Inferior parietal cortex (tissue), 1 donor: ENCODE measurements at regions not wholly inside any gene's neighbourhood (a gene's known extent, or its start where the extent isn't known, plus 50 kb on each side); places are given as distances from the start of the nearest gene placed in this dataset.
A peak's percentile ranks its signal among the peaks of the same experiment; 100 is the strongest.
"Not testable (repeated sequence)": the region's sequence is repeated elsewhere in the genome, so short reads cannot be mapped to it uniquely, and the experiment has no call there.

Experiments
- DNase-seq: peaks from one replicate; pipeline ENCODE4 v3.0.0-alpha.2; 2016; ENCODE audit errors: extremely low spot score

DNA sequence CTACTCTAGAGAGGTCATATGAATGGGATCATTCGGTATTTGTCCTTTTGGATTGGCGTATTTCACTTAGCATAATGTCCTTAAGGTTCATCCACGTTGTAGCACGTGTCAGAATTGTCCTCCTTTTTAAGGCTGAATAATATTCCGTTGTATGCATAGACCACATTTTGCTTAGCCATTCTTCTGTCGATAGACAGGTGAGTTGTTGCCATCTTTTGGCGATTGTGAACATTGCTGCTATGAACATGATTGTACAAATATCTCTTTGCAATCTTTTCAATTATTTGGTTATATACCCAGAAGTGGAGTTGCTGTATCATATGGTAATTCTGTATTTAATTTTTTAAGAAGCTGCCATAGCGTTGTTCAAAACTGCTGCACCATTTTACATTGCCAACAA, 52.4 kb upstream of the GOLGA8J start:
- no peak for DNase-seq

DNA sequence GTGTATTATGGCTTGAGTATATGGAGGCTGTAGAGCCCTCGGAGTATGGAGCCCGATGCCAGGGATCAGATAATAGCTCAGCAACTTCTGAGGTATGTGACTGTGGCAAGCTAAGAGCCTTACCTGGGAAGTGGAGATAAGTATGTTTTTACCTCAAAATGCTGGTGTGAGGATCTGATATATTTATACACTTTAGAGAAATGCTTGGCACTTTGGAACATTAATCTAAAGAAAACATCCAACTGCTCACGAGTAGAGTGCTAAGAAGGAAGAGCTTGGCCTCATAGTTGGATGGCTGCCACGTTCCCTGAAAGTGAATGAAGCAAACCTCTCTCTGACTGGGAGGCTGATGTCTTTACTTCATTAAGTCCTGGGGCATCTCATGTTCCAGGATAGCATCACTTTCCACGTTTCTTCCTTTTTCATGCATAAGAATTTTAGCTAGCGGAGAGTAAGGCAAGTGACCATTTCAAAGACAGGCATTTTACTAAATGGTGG, 58.9 kb upstream of the GOLGA8J start:
- no peak for DNase-seq

DNA sequence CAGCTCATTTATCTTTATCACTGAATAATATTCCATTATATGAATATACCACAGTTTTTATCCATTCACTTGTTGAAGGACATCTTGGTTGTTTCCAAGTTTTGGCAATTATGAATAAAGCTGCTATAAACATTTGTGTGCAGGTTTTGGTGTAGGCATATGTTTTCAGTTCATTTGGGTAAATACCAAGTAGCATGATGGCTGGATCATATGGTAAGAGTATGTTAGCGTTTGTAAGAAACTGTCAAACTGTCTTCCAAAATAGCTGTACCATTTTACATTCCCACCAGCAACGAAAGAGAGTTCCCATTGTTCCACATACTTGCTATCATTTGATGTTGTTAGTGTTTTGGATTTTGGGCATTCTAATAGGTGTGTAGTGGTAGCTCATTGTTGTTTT, 72.0 kb upstream of the GOLGA8J start:
- no peak for DNase-seq

DNA sequence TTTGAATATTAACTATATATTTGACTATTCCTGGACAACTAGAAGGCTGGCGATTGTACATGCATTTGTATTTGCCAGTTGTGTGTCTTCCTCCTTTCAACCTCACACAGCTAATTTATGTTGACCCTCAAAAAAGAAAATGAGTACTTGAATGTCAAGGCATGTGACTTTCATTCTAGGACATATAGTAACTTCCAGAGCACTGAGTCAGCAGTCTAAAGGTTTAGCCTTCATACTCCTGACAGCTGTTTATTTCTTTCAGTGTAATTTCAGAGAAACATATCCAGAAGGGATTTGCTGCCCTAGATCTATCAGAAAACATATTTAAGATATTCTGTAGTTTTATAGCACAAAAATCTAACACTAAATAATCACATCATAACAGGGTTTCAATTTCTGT, 74.6 kb upstream of the GOLGA8J start:
- DNase-seq, result no peak

DNA sequence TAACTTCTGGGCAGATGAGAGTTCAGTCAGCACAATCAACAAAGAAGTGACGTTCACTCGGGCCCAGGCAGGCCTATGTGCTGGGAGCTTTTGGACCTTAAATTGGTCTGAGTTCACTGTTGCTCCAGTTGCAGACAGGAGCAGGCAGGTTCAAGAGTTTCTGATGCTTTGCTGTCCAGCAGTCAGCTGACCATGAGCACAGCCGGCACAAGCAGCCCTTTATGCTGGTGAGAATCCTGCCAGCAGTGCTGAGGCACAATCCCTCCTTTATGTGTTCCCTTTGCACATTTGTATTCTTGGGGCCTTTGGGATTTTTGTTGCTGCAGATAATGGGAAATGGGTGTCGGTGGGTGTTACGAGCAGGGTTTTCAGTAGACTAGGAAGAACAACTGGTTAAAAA, 81.2 kb upstream of the GOLGA8J start:
- DNase-seq, result peak; percentile 88

DNA sequence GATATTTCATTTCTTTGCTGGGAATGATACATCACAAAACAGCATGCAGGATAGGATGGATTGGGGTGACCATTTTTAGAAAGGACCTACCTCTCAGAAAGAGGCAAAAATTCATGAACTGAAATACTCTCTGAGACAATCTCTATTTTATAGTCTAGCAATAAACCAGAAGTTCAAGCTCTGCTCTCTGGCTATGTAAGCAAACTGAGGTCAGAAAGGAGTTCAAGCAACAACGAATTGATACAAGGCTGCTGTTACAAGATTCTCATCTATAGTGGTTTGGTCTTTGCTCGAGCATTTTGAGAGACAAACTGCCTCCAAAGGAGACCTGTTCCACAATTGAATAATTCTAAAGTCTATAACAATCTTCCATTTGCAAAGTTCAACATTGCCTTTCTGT, 84.7 kb upstream of the GOLGA8J start:
- no peak for DNase-seq

DNA sequence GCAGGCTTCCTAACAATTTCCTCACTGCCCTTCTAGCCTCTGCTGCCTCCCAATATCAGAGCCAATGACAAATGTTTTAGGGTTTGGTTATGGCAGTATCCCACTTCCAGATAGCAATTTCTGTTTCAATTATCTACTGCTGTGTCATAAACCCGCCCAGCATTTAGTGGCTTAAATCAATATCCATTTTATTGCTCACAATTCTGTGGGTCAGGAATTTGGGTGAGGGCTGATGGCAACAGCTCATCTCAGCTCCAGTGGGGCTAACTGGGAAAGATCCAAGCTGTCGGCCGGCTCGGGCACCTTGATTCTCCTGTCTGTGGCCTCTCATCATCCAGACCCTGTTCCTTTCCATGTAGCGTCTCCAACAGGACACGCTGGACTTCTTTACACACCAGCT, 85.3 kb upstream of the GOLGA8J start:
- no peak for DNase-seq

DNA sequence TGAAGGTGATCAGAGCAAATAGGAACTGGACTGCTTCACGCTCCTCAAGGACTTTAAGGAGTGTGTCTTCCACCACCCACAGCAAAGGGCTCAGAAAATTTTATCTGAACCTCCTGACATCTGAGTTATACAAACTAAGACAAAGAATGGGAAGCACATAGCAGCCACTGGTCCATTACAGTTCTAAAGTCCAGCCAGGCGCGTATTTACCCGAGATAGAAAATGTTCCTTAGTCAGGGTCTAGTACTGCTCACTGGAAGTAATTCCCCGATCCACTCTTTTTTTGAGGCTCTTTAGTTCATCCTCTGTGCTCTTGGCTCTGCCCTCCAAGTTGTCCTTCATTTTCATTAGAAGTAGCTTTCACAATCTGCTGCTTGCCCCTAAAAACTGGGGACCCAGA, 88.5 kb upstream of the GOLGA8J start:
- DNase-seq, result no peak

DNA sequence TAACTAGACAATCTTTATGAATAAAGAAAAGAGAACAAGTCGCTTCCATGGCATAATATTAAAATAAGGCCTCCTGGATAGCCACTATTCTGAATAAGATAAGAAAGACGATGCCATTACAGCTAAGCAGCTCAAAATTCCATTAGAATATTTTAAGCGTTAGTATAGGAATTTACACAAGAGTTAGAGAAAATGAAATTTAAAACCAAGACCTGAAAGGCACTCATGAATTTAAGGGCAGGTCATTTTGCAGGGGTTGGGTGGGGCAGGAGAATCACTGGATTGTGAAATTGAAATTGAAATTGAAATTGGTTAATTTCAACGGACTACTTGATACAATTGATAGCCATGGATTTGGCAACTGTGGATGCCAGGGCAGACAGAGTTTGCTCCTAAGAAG, 91.8 kb upstream of the GOLGA8J start:
- no peak for DNase-seq

DNA sequence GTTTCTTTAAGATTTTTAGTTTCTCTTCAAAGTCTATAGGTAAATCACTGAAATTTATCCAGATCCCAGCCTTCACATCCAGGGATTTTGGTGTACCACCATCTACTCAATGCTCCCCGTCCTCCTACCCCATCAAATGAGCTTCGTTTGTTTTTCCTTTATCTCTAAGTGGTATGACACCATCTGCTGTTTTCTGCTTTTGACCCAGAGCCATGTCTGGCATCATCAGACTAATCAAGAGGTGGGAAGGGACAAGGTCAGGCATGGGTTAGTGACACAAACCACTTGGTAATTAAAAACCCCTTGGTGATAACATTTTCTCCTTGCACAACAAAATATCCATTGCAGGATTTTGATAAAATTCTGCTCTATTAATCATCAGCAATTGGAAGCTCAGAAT, 92.7 kb upstream of the GOLGA8J start:
- no peak for DNase-seq

DNA sequence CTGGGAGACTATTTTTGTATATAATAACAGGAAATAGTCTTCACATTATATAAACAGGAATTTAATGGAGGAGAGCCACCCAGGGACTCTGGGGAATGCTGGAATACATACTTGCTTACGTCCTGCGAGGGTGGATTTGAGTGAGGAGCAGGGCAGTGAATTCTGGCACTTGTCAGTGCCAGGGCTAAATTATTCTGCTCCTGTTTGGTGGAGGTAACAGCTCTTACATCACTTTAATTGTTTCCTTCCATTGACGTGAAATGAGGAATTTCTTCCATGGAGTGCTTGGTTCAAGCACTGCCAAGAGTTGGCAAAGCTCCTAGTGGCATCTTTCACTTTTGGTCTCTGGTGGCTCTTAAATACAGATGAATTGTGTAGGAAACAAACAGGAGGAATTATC, 94.1 kb upstream of the GOLGA8J start:
- no peak for DNase-seq

DNA sequence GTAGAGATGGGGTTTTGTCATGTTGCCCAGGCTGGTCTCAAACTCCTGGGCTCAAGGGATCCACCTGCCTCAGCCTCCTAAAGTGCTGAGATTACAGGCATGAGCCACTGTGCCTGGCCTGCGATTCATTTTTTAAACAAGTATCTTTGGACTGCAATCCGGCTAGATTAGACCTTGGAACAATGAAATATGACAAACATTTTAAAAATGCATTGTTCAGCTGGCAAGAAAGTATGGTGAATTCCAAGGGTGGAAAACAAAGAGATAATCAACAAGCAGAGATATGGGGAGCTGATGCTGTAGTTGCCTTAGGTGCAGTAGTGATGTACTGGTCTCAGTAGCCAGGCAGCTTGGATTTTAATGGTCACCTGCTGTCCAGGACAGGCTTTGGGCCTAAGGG, 95.8 kb upstream of the GOLGA8J start:
- no peak for DNase-seq

DNA sequence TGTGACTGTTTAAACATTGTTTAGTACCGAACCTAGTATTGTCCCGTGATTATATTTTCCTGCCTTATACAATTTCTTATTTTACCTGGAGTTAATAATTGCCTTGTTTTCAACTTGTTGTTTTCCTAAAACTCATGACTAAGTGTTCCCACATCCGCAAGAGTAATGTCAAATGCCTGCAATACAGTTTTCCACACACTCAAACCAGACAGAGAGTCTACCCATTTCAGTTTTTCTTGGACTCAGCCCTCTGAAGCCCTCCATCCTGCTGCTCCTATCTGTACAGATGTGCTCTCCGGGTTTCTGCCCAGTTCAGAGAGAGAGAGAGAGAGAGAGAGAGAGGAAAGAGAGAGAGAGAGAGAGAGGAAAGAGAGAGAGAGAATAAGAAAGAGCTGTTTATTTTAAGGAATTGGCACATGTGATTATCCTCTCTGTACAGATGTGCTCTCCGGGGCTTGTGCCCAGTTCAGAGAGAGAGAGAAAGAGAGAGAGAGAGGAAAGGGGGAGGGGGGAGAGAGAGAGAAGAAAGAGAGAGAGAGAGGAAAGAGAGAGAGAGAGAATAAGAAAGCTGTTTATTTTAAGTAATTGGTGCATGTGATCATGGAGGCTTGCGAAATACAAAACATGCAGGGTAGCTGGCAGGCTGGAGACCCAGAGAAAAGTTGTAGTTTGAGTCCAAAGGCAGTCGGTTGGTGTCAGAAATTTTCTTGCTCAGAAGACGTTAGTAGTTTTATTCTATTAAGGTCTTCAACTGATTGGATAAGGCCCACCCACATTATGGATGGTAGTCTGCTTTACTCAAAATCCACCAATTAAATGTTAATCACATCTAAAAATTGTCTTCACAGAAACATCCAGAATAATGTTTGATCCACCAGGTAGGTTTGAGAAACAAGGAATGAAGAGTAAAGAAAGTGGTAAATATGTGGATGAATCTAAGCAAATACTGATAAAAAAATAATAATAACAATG, 104.1 kb upstream of the GOLGA8J start:
- no peak for DNase-seq

DNA sequence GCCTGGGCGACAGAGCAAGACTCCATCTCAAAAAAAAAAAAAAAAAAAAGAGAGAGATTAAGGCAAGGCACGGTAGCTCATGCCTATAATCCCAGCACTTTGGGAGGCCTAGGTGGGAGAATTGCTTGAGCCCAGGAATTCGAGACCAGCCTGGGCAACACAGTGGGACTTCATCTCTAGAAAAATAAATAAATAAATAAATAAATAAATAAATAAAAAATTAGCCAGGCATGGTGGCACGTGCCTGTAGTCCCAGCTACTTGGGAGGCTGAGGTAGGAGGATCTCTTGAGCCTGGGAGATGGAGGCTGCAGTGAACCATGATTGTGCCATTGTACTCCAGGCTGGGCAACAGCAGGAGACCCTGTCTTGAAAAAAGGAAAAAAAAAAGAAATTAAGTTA, 108.7 kb upstream of the GOLGA8J start:
- not testable (repeated sequence) for DNase-seq

DNA sequence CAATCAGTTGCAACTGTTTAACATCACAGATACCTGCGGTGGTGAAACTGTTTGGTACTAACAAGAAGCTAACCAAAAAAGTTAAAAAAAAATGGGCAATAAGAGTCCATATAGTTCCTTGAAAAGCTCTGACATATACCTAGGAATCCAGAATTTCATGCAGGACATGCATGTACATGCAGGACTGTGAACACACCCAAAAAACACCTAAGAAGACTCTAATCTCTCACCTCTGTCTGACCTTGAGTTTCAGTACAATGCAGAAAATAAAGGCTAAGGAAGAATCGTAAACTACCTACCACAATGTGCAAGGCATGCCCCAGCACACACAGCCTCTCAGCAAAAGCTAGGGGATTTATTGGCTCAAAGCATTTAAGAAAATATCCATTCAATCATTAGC, 110.7 kb upstream of the GOLGA8J start:
- no peak for DNase-seq

DNA sequence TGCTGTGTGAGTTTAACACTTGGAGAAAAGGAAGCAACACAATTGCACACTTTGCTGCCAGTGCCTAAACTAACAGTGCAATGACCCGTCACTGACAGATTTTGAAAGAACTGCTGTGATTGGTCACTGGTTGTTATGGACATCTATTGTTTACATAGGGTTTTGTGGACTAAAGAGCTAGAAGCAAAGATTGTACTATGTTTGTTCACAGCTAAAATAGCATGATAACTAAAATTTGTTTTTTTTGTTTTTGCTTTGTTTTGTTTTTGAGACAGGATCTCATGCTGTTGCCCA, 112.4 kb upstream of the GOLGA8J start:
- no peak for DNase-seq

DNA sequence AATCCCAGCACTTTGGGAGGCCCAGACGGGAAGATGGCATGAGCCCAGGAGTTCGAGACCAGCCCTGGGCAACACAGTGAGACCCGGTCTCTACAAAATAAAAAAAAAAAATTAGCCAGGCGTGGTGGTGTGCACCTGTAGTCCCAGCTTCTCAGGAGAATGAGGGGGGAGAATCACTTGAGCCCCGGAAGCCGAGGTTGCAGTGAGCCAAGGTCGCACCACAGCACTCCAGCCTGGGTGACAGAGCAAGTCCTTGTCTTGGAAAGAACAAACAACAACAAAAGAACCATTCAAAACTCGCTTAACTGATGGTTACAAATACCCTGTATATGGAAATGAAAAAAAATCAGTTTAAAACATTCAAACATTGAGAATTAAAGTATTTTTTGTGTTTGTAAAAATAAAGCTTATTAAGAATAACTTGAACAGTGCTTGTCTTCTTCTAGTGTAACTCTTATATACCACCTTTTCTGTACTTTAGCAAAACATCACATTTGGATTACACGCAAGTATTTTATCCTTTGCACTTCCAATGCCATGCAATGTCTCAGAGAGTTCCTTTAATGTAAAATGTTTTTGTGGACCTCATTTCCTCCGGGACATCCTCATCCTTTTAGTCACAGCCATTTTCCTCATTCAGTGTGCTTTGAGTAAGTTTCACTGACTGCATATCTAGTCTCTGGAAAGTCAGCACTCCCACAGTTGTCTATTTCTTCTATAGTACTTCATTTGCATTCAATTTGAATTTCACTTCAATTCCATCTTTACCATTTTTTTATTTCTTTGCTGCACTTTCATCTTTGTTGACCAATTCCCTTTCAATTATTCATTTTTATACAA, 113.0 kb upstream of the GOLGA8J start:
- no peak for DNase-seq

DNA sequence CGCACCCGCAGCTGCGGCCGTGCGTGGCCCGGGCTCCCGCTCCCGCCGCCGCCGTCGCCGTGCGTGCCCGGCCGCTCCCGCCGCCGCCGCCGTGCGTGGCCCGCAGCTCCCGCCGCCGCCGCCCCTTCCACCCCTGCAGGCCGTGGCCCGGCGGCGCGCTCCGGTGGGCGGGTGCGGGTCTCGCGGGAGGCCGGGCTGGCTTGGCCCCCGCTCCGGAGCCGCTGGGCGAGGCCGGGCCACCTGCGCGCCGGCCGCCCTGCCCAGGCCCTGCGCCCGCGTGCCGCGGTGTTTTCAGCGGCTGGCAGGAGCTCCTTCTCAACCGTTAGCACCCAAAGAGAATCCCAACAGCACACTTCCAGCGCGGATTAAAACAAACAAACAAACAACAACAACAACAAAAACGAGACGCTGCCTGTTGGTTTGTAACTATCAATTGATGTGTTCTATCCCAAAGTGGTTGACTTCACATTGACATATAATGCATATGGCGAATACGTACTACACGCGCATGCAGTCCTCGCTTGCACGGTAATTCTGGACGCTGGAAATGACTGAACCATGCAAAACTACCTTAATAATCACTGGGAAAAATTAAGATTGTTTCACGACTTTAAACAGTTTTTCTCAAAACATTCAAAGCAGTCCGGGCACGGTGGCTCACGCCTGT, 113.7 kb upstream of the GOLGA8J start:
- no peak for DNase-seq

DNA sequence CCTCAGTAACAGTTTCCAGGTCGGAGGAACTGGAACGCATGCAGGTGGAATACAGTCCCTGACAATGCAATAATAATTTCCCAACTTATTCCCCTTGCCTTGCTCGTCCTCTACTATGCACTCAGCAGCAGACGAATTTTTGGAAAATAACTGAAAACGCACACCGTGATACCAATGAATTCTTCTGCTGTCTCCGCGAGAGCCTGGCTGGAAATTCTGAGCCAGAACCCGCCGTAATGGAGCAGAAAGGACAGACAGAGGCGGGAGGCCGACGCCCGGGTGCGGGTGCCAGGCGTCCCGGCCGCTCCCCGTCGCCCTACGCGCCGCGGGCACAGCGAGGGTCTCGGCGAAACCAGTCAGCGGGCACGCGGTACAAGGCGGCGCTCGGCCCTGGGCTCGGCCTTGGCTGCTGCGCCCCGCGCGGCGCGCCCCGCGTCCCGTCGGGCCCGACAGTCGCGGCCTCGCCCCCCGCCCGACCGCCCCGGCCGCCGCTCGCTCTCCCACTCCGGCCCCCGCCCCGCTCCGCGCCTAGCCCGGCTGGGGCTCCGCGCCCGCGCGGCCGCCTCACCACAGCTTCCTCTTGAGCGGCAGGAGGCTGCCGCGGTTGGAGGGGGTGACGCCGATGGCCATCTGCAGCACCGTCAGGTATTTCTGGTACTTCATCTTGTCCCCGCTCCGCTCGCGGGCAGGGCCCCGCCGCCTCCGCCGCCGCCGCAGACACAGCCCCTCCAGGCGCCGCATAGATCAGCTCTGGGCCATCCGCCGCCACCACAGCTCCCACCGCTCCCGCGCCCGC, 114.5 kb upstream of the GOLGA8J start:
- DNase-seq, result no peak

DNA sequence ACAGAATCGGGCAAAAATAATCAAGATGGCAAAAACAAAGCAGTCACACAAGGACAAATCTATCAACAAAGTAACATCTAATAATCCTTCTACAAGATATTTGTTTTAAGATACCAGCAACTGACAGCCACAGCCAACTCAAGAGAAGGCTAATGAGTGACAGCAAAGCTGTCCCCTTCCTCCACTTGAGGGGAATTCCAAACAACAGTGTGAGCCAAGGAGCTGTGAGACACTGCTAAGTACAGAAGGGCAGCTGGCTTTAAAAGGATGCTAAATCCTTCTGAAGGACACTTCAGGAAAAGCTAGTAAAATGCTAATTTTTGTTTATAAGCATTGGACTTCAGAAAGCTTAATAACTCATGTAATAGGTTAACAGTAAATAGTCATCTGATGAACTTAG, 120.3 kb upstream of the GOLGA8J start:
- DNase-seq, result no peak

DNA sequence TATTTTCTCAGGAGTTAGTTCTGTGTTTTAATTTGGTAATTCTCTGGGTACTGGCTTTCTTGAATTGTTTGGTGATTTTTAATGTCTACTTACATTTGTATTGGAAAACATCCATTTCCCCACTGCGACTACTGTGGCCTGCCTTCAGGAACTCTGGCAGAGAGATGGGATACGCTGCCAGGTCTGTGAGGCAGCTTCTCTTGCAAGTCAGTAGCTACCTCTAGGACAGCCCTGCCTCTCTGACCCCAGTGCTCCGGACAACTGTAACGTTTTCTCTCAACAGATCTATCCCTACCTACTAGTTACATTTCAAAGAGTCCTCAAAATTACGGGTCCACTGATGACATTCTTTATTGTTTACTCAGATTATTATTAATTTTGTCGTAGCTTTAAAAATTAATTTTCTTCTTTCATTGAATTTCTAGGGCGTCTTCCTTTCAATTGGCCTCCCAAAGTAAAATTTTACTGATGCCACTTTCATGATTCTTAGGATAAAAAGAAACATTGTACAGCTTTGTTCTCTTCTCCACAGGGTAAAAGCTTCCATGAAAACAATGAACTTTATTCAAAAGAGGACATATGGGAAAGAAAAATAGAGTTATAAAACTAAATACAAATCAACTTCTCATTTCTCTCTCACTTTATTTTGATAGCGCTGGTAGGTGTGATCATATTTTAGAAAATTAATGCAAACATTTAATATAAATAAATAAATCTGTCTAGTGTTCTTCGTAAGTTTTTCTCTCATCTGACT, 123.2 kb upstream of the GOLGA8J start:
- DNase-seq, result no peak
